SK-N-SH treated with all-trans-retinoic acid at 6 μM for 48 hours (cell line): ENCODE measurements at regions not wholly inside any gene's neighbourhood (a gene's known extent, or its start where the extent isn't known, plus 50 kb on each side); places are given as distances from the start of the nearest gene placed in this dataset.

Experiments
- CREB5 ChIP-seq: fragments of 250-450 bp; sonication (Bioruptor Pico); IDR thresholded peaks from 2 replicates; pipeline ENCODE4 v1.5.1; 2020; ENCODE audit warnings: low read depth, mild to moderate bottlenecking, moderate library complexity
- CSRNP3 ChIP-seq: fragments of 250-450 bp; sonication (Bioruptor Pico); IDR thresholded peaks from 2 replicates; pipeline ENCODE4 v1.5.1; 2021; ENCODE audit warnings: mild to moderate bottlenecking, moderate library complexity
- PATZ1 ChIP-seq: fragments of 250-450 bp; sonication (Bioruptor Pico); IDR thresholded peaks from 2 replicates; pipeline ENCODE4 v1.8.0; 2020; ENCODE audit warnings: mild to moderate bottlenecking, moderate library complexity, borderline replicate concordance
- SNAI2 ChIP-seq: fragments of 250-450 bp; sonication (Bioruptor Pico); IDR thresholded peaks from 2 replicates; pipeline ENCODE4 v1.5.0; 2020; ENCODE audit warnings: mild to moderate bottlenecking, moderate library complexity
- TSHZ2 ChIP-seq: fragments of 250-450 bp; sonication (Bioruptor Pico); IDR thresholded peaks from 2 replicates; pipeline ENCODE4 v1.5.0; 2020; ENCODE audit warnings: mild to moderate bottlenecking, moderate library complexity
- ZC3H10 ChIP-seq: fragments of 250-450 bp; sonication (Bioruptor Pico); IDR thresholded peaks from 2 replicates; pipeline ENCODE4 v1.5.1; 2021; ENCODE audit warnings: mild to moderate bottlenecking, moderate library complexity
- ZFP30 ChIP-seq: fragments of 450-650 bp; formaldehyde crosslinking; IDR thresholded peaks from 2 replicates; pipeline ENCODE4 v1.5.0; 2022; ENCODE audit warnings: mild to moderate bottlenecking, moderate library complexity
- ZNF565 ChIP-seq: fragments of 450-650 bp; formaldehyde crosslinking; conservative IDR thresholded peaks from 2 replicates; pipeline ENCODE4 v1.5.0; 2020; ENCODE audit warnings: low read depth, mild to moderate bottlenecking, moderate library complexity
- ZNF8 ChIP-seq: fragments of 450-650 bp; formaldehyde crosslinking; IDR thresholded peaks from 2 replicates; pipeline ENCODE4 v1.5.0; 2020; ENCODE audit warnings: mild to moderate bottlenecking, moderate library complexity

- TF ChIP-seq PATZ1 (CRISPR knock-in tag) (no peak), ZNF565 (no peak), ZNF8 (CRISPR knock-in tag) (no peak), CSRNP3 (CRISPR knock-in tag) (no peak), ZFP30 (CRISPR knock-in tag) (no peak), SNAI2 (CRISPR knock-in tag) (no peak), CREB5 (no peak), ZC3H10 (CRISPR knock-in tag) (no peak), TSHZ2 (CRISPR knock-in tag) (no peak)
These were observed 224.9 kb upstream of the SLC16A7 start for GRCh38 chr12:59370933-59371332.
